AG09319 (cell line): ENCODE measurements at regions not wholly inside any gene's neighbourhood (a gene's known extent, or its start where the extent isn't known, plus 50 kb on each side); places are given as distances from the start of the nearest gene placed in this dataset.

ENCODE experiments used
- DNase-seq: peaks from one replicate; pipeline ENCODE4 v3.0.0-alpha.2; 2010; ENCODE audit warnings: low read depth; ENCODE audit errors: extremely low read depth
- TF ChIP-seq, protein P1 (sequence below): IDR thresholded peaks from 2 replicates; pipeline ENCODE4 v1.5.1; 2011; ENCODE audit warnings: low read depth, mild to moderate bottlenecking, inconsistent platforms, low read length, moderate library complexity

DNA sequence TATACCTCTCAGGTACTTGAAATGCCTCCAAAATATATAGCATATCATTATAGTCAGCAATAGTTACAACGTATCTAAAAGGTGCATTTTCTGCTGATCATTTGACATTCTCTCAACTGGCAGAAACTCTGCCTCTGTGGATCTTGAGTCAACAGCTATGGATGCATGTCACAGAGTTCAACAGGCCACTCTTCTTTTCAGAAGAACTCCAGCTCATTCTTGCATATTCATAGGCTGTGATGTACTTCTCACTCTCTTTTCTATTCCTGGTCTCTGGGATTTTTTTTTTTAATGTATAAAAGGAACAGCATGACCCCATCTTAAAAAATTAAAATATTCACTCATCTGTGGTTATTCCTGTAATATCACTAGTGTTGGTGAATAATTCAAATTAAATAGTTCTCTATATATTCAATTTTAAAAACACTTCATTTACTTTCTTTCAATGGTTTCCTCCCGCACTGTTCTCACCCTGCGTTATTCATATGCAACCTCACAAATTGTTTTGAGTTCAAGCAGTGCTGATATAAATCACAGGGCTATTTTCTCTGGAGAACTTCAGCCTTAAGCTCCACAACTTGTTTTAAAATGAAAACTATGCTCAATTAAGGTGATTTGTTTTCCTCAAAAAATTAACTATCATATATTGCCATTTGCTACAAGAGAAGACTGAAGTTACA, 1111.2 kb upstream of the ADGRL3 start:
- TF ChIP-seq, protein P1, sequence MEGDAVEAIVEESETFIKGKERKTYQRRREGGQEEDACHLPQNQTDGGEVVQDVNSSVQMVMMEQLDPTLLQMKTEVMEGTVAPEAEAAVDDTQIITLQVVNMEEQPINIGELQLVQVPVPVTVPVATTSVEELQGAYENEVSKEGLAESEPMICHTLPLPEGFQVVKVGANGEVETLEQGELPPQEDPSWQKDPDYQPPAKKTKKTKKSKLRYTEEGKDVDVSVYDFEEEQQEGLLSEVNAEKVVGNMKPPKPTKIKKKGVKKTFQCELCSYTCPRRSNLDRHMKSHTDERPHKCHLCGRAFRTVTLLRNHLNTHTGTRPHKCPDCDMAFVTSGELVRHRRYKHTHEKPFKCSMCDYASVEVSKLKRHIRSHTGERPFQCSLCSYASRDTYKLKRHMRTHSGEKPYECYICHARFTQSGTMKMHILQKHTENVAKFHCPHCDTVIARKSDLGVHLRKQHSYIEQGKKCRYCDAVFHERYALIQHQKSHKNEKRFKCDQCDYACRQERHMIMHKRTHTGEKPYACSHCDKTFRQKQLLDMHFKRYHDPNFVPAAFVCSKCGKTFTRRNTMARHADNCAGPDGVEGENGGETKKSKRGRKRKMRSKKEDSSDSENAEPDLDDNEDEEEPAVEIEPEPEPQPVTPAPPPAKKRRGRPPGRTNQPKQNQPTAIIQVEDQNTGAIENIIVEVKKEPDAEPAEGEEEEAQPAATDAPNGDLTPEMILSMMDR: no peak
- DNase-seq: no peak

DNA sequence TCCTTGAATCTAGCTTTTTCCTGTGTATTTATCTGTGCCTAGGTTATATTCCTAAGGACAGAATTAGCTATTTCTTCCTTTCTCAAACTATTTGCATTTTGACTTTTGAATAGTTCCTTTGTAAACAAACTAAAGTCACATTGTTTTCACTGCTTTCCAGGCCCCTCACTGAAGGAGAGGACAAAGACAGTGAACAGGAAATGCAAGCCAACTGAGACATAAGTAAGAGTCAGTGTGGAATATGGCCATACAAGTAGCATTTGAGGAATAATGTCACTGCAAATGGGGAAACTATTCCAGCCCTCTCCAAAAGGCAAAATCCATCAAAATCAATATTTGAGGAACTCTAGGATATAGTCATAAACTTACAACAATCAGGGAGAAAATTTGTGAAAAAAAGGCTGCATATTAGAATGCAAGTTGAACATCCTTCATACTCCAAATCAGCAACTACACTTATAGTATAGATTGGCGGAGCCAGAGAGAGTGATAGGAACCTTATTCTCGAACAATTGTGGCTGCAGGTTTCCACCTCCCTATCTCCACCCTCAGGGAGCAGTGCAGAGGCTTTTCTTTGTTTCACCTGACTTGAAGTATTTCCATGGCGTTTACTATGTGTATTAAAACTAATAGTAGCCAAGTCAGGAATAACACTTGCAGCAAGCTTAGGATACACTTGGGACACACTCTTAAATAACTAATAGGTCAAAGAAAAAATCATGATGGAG, 1110.4 kb upstream of the ADGRL3 start:
- TF ChIP-seq, protein P1: no peak
- no peak for DNase-seq

DNA sequence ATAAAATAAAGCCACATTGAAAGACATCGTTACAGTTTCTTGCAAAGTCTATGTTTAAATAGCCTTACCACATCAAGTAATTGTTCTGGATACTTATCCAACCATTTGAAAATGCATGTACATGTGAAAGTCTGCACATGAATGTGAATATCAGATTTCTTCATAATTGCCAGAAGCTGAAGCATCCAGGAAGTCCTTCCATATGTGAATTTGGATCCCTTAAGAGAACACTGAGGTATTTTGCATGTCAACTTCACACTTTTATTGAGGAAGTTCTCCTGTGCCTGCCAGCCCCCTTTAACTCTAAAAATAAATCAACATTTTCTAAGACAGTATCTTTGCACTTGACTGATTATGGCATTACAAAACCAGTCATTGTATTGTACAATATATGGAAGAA, 1103.5 kb upstream of the ADGRL3 start:
- no peak for DNase-seq
- TF ChIP-seq, protein P1: no peak

DNA sequence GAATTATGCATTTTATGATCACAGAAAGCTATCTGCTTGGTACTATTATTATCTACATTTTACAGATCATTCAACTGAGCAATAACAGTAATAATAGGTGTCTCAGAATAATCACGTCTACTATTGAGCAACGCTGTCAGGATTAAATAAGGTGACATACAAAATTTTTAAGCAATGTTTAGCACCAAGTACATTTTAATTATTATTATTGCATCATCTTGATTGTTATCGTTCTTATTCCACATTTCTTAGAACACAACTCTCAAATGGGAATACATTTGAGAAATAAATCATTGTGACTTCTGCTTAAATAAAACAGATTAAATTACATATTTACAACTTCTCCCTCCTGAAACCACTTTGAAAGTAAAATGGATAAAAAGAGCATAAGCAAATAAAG, 1083.5 kb upstream of the ADGRL3 start:
- no peak for DNase-seq
- TF ChIP-seq, protein P1: no peak

- no peak for DNase-seq
These were observed 1082.3 kb upstream of the ADGRL3 start for GRCh38 chr4:60117726-60118323.

GRCh38 chr4:60122820-60123219, 1077.3 kb upstream of the ADGRL3 start:
- no peak for DNase-seq
- TF ChIP-seq, protein P1: no peak

More at GRCh38 chr4:60117726-60118323, 1082.3 kb upstream of the ADGRL3 start:
- TF ChIP-seq, protein P1: no peak

DNA sequence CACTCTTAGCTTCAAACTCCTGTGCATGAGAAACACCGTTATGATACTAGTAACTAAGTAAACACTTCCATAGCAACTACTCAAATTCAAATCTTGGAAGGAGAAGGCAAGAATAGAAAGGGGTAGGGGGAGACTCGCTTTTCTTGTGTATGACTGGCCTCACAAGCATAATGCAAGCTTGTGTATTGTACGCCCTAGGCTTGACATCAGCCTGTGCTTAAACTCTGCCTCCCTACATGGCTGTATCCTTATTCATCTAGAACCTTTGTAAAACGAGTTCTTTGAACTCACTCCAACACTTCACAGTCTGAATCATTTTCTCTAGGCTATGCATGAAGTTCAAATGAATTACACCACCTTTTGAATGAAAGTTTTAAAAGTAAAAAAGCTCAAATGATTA, 1071.2 kb upstream of the ADGRL3 start:
- DNase-seq: no peak
- TF ChIP-seq, protein P1: no peak
